SK-N-SH treated with all-trans-retinoic acid at 6 μM for 48 hours (cell line): ENCODE measurements at regions not wholly inside any gene's neighbourhood (a gene's known extent, or its start where the extent isn't known, plus 50 kb on each side); places are given as distances from the start of the nearest gene placed in this dataset.

Source experiments
- ATAC-seq: fragments of 200-7000 bp; cut with Tn5 transposase; 3 replicates; pipeline ENCODE4 v1.9.1; 2020; ENCODE audit warnings: mild to moderate bottlenecking, moderate library complexity
- BACH2 ChIP-seq: fragments of 250-450 bp; sonication (Bioruptor Pico); IDR thresholded peaks from 2 replicates; pipeline ENCODE4 v1.9.0; 2021; ENCODE audit warnings: mild to moderate bottlenecking, borderline replicate concordance
- POU6F1 ChIP-seq: fragments of 250-450 bp; sonication (Bioruptor Pico); IDR thresholded peaks from 2 replicates; pipeline ENCODE4 v1.8.0; 2021; ENCODE audit warnings: low read depth, mild to moderate bottlenecking, moderate library complexity, borderline replicate concordance
- PPARA ChIP-seq: fragments of 250-450 bp; sonication (Bioruptor Pico); IDR thresholded peaks from 2 replicates; pipeline ENCODE4 v1.5.0; 2020; ENCODE audit warnings: mild to moderate bottlenecking, borderline replicate concordance
- TCF4 ChIP-seq: fragments of 250-450 bp; sonication (Bioruptor Pico); IDR thresholded peaks from 2 replicates; pipeline ENCODE4 v1.8.0; 2021; ENCODE audit warnings: mild to moderate bottlenecking, moderate library complexity, borderline replicate concordance
- TOX ChIP-seq: fragments of 250-450 bp; sonication (Bioruptor Pico); IDR thresholded peaks from 2 replicates; pipeline ENCODE4 v1.8.0; 2021; ENCODE audit warnings: mild to moderate bottlenecking, moderate library complexity, borderline replicate concordance
- TSHZ2 ChIP-seq: fragments of 250-450 bp; sonication (Bioruptor Pico); IDR thresholded peaks from 2 replicates; pipeline ENCODE4 v1.5.0; 2020; ENCODE audit warnings: mild to moderate bottlenecking, moderate library complexity
- ZC3H10 ChIP-seq: fragments of 250-450 bp; sonication (Bioruptor Pico); IDR thresholded peaks from 2 replicates; pipeline ENCODE4 v1.5.1; 2021; ENCODE audit warnings: mild to moderate bottlenecking, moderate library complexity
- ZFP3 ChIP-seq: fragments of 250-450 bp; sonication (Bioruptor Pico); IDR thresholded peaks from 2 replicates; pipeline ENCODE4 v1.5.0; 2020; ENCODE audit warnings: mild to moderate bottlenecking, moderate library complexity
- ZFP30 ChIP-seq: fragments of 450-650 bp; formaldehyde crosslinking; IDR thresholded peaks from 2 replicates; pipeline ENCODE4 v1.5.0; 2022; ENCODE audit warnings: mild to moderate bottlenecking, moderate library complexity
- ZNF565 ChIP-seq: fragments of 450-650 bp; formaldehyde crosslinking; conservative IDR thresholded peaks from 2 replicates; pipeline ENCODE4 v1.5.0; 2020; ENCODE audit warnings: low read depth, mild to moderate bottlenecking, moderate library complexity
- ZNF70 ChIP-seq: fragments of 450-650 bp; formaldehyde crosslinking; IDR thresholded peaks from 2 replicates; pipeline ENCODE4 v1.5.0; 2020; ENCODE audit warnings: mild to moderate bottlenecking, moderate library complexity
- ZNF8 ChIP-seq: fragments of 450-650 bp; formaldehyde crosslinking; IDR thresholded peaks from 2 replicates; pipeline ENCODE4 v1.5.0; 2020; ENCODE audit warnings: mild to moderate bottlenecking, moderate library complexity
- TF ChIP-seq, protein P1 (sequence below): fragments of 250-450 bp; sonication (Bioruptor Pico); IDR thresholded peaks from 2 replicates; pipeline ENCODE4 v1.8.0; 2020; ENCODE audit warnings: mild to moderate bottlenecking, moderate library complexity, borderline replicate concordance

DNA sequence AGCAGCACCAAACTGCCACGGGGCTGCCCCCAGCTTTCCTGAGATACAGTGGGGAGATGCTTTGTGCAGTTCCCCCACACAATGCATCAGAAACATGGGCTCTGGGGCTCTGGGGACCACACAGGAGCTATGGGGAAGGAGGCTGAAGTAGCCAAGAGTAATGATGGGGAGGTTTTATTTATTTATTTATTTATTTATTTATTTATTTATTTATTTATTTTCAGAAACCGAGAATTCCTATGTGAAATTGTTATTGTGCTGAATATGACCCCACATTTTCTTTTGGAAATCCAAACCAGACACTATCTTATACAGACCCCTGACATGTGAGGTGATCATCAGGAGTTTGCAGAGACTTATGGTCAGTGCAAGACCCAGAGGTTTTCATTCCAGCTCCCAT, 84.4 kb downstream of the MTNR1B start (continued):
- TF ChIP-seq, protein P1, sequence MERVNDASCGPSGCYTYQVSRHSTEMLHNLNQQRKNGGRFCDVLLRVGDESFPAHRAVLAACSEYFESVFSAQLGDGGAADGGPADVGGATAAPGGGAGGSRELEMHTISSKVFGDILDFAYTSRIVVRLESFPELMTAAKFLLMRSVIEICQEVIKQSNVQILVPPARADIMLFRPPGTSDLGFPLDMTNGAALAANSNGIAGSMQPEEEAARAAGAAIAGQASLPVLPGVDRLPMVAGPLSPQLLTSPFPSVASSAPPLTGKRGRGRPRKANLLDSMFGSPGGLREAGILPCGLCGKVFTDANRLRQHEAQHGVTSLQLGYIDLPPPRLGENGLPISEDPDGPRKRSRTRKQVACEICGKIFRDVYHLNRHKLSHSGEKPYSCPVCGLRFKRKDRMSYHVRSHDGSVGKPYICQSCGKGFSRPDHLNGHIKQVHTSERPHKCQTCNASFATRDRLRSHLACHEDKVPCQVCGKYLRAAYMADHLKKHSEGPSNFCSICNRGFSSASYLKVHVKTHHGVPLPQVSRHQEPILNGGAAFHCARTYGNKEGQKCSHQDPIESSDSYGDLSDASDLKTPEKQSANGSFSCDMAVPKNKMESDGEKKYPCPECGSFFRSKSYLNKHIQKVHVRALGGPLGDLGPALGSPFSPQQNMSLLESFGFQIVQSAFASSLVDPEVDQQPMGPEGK (CRISPR knock-in tag) = no peak
- TF ChIP-seq TCF4 (CRISPR knock-in tag) (no peak), POU6F1 (CRISPR knock-in tag) (no peak)

GRCh38 chr11:93054279-93054678, 84.8 kb downstream of the MTNR1B start:
- TF ChIP-seq PPARA (CRISPR knock-in tag) = no peak
- TF ChIP-seq, protein P1 (CRISPR knock-in tag) = no peak

GRCh38 chr11:93054881-93055280, 85.4 kb downstream of the MTNR1B start:
- TF ChIP-seq ZNF8 (no peak), TSHZ2 (CRISPR knock-in tag) (no peak), ZFP3 (CRISPR knock-in tag) (no peak)
- TF ChIP-seq, all 23 proteins: peak for 0
- peak; percentile 70 for ATAC-seq

More at GRCh38 chr11:93054279-93054678, 84.8 kb downstream of the MTNR1B start:
- ATAC-seq = 0 out of 3 replicates have a peak, but pooled peaks have one; percentile 12

- no peak for TF ChIP-seq ZFP30 (CRISPR knock-in tag)
- TF ChIP-seq ZC3H10 (CRISPR knock-in tag) = no peak
- TF ChIP-seq TSHZ2 (CRISPR knock-in tag) = no peak
- TF ChIP-seq PPARA (CRISPR knock-in tag) = no peak
- TF ChIP-seq BACH2 (CRISPR knock-in tag) = no peak
- TF ChIP-seq ZNF70 = no peak
- no peak for TF ChIP-seq TOX (CRISPR knock-in tag)
- ATAC-seq = peak; percentile 85
Measured at GRCh38 chr11:93059117-93059957, 89.9 kb downstream of the MTNR1B start.

- TF ChIP-seq TOX (CRISPR knock-in tag) (no peak), ZNF565 (CRISPR knock-in tag) (no peak)
- ATAC-seq = no peak
Measured at GRCh38 chr11:93063086-93063485, 93.6 kb downstream of the MTNR1B start.

DNA sequence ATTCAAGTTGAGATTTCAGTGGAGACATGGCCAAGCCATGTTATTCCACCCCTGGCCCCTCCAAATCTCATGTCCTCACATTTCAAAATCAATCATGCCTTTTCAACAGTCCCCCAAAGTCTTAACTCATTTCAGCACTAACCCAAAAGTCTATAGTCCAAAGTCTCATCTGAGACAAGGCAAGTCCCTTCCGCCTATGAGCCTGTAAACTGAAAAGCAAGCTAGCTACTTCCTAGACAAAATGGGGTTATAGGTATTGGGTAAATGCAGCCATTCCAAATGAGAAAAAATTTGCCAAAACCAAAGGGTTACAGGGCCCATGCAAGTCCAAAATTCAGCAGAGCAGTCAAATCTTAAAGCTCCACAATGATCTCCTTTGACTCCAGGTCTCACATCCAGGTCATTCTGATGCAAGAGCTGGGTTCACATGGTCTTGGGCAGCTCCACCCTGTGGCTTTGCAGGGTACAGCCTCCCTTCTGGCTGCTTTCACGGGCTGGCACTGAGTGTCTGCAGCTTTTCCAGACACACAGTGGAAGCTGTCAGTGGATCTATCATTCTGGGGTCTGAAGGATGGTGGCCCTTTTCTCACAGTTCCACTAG, 95.7 kb downstream of the MTNR1B start:
- ATAC-seq = peak; percentile 56; the same call in 2 of the 3 replicates
